GM23338 (cell line): ENCODE measurements at regions not wholly inside any gene's neighbourhood (a gene's known extent, or its start where the extent isn't known, plus 50 kb on each side); places are given as distances from the start of the nearest gene placed in this dataset.

Experiments
- CREB1 ChIP-seq: fragments of 250-450 bp; sonication (Bioruptor Pico); IDR thresholded peaks from 2 replicates; pipeline ENCODE4 v1.5.0; 2020; ENCODE audit warnings: low read depth, mild to moderate bottlenecking, moderate library complexity
- EZH2 ChIP-seq: fragments of 200-600 bp; sonication (generic); IDR thresholded peaks from one replicate; pipeline ENCODE4 v1.8.0; 2017; ENCODE audit warnings: antibody characterized with exemption, mild to moderate bottlenecking, low read depth; ENCODE audit not compliant: unreplicated experiment
- EZH2phosphoT487 ChIP-seq: fragments of 200-600 bp; sonication (generic); IDR thresholded peaks from one replicate; pipeline ENCODE4 v1.8.1; 2018; ENCODE audit warnings: antibody characterized with exemption; ENCODE audit not compliant: unreplicated experiment
- NANOG ChIP-seq: IDR thresholded peaks from 2 replicates; pipeline ENCODE4 v1.6.1; 2016; ENCODE audit warnings: antibody characterized with exemption, borderline replicate concordance
- POLR2AphosphoS5 ChIP-seq: IDR thresholded peaks from 2 replicates; pipeline ENCODE4 v1.6.1; 2016; ENCODE audit warnings: antibody characterized with exemption, low read depth
- ZNF114 ChIP-seq: fragments of 250-450 bp; sonication (Bioruptor Pico); IDR thresholded peaks from 2 replicates; pipeline ENCODE4 v1.5.0; 2020; ENCODE audit warnings: mild to moderate bottlenecking, moderate library complexity
- ZNF331 ChIP-seq: fragments of 250-450 bp; sonication (Bioruptor Pico); IDR thresholded peaks from 2 replicates; pipeline ENCODE4 v1.5.0; 2020; ENCODE audit warnings: low read depth, mild to moderate bottlenecking, moderate library complexity
- TF ChIP-seq, protein P1 (sequence below), 2 experiments: fragments of 200-600 bp in 1 of 2; sonication (generic) in 1 of 2; conservative IDR thresholded peaks; 2 replicates each; pipeline versions ENCODE4 v1.5.1 to v1.6.1; 2016 to 2017; ENCODE audit warnings: antibody characterized with exemption in 2 of 2, low read depth in 2 of 2, mild to moderate bottlenecking in 2 of 2, moderate library complexity in 1 of 2
- TF ChIP-seq, protein P2 (sequence below): IDR thresholded peaks from 2 replicates; pipeline ENCODE4 v1.6.1; 2016; ENCODE audit warnings: antibody characterized with exemption
- TF ChIP-seq, protein P3 (sequence below): IDR thresholded peaks from one replicate; pipeline ENCODE4 v1.6.1; 2018; ENCODE audit warnings: antibody characterized with exemption; ENCODE audit not compliant: unreplicated experiment

GRCh38 chr4:19522966-19523365 lies 728.7 kb upstream of the SLIT2 start:
- TF ChIP-seq, protein P1, sequence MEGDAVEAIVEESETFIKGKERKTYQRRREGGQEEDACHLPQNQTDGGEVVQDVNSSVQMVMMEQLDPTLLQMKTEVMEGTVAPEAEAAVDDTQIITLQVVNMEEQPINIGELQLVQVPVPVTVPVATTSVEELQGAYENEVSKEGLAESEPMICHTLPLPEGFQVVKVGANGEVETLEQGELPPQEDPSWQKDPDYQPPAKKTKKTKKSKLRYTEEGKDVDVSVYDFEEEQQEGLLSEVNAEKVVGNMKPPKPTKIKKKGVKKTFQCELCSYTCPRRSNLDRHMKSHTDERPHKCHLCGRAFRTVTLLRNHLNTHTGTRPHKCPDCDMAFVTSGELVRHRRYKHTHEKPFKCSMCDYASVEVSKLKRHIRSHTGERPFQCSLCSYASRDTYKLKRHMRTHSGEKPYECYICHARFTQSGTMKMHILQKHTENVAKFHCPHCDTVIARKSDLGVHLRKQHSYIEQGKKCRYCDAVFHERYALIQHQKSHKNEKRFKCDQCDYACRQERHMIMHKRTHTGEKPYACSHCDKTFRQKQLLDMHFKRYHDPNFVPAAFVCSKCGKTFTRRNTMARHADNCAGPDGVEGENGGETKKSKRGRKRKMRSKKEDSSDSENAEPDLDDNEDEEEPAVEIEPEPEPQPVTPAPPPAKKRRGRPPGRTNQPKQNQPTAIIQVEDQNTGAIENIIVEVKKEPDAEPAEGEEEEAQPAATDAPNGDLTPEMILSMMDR (conservative IDR thresholded peaks at IDR 0.05; ENCODE audit: low read depth in 2 of 2) = no peak
- TF ChIP-seq POLR2AphosphoS5 = no peak
- no peak for TF ChIP-seq EZH2
- no peak for TF ChIP-seq ZNF114 (CRISPR knock-in tag)
- TF ChIP-seq CREB1 = no peak
- TF ChIP-seq, protein P2, sequence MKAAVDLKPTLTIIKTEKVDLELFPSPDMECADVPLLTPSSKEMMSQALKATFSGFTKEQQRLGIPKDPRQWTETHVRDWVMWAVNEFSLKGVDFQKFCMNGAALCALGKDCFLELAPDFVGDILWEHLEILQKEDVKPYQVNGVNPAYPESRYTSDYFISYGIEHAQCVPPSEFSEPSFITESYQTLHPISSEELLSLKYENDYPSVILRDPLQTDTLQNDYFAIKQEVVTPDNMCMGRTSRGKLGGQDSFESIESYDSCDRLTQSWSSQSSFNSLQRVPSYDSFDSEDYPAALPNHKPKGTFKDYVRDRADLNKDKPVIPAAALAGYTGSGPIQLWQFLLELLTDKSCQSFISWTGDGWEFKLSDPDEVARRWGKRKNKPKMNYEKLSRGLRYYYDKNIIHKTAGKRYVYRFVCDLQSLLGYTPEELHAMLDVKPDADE = no peak
- no peak for TF ChIP-seq EZH2phosphoT487
- TF ChIP-seq, protein P3, sequence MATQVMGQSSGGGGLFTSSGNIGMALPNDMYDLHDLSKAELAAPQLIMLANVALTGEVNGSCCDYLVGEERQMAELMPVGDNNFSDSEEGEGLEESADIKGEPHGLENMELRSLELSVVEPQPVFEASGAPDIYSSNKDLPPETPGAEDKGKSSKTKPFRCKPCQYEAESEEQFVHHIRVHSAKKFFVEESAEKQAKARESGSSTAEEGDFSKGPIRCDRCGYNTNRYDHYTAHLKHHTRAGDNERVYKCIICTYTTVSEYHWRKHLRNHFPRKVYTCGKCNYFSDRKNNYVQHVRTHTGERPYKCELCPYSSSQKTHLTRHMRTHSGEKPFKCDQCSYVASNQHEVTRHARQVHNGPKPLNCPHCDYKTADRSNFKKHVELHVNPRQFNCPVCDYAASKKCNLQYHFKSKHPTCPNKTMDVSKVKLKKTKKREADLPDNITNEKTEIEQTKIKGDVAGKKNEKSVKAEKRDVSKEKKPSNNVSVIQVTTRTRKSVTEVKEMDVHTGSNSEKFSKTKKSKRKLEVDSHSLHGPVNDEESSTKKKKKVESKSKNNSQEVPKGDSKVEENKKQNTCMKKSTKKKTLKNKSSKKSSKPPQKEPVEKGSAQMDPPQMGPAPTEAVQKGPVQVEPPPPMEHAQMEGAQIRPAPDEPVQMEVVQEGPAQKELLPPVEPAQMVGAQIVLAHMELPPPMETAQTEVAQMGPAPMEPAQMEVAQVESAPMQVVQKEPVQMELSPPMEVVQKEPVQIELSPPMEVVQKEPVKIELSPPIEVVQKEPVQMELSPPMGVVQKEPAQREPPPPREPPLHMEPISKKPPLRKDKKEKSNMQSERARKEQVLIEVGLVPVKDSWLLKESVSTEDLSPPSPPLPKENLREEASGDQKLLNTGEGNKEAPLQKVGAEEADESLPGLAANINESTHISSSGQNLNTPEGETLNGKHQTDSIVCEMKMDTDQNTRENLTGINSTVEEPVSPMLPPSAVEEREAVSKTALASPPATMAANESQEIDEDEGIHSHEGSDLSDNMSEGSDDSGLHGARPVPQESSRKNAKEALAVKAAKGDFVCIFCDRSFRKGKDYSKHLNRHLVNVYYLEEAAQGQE = no peak
- TF ChIP-seq NANOG = no peak
- TF ChIP-seq ZNF331 (CRISPR knock-in tag) = no peak
